Thyroid gland (tissue), 4 donors: ENCODE measurements at regions not wholly inside any gene's neighbourhood (a gene's known extent, or its start where the extent isn't known, plus 50 kb on each side); places are given as distances from the start of the nearest gene placed in this dataset.

Experiments used
- POLR2A ChIP-seq, 2 donors: fragments of 450-650 bp; IDR thresholded peaks; one replicate each; pipeline ENCODE4 v1.6.1; 2017; ENCODE audit warnings: antibody characterized with exemption in 2 of 2, mild to moderate bottlenecking in 2 of 2, moderate library complexity in 1 of 2
- TF ChIP-seq, protein P1 (sequence below), 6 experiments: fragments of 200-600 bp in 3 of 6; fragments of 450-650 bp in 3 of 6; sonication (generic) in 3 of 6; IDR thresholded peaks; one replicate each; pipeline ENCODE4 v1.5.1; 2016 to 2019; ENCODE audit warnings: antibody characterized with exemption in 6 of 6, mild to moderate bottlenecking in 2 of 6, inconsistent platforms in 1 of 6, moderate library complexity in 1 of 6

DNA sequence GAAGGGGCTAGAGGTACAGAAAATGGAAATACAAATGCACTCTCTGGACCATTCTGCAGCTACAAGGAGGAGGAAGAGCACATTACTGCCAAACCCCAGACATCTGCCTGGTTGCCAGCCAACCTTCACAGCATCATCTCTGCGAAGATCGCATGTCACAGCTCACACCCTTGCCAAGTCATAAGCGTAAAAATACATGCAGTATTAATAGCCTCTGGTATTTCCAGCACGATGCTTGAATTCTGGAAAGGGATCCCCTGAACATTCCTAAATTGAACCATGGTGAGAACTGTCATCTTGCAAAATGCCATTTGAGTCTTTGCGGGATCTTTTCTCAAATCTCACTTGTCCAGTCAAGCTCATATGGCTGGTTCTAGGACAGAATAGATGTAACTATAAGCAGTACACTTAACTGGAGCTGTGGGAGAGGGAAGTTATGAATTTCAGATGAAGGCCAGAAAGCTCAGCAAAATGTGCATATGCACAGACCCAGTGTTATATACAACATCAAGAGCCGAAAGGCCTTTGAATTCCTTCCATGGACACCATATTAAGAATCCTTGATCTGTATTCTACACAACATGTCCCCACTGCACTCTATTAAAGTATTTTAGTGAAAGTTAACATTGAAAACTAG is 211.6 kb downstream of the DUSP6 start:
- no peak for TF ChIP-seq POLR2A (IDR thresholded peaks at IDR 0.05)
- TF ChIP-seq, protein P1, sequence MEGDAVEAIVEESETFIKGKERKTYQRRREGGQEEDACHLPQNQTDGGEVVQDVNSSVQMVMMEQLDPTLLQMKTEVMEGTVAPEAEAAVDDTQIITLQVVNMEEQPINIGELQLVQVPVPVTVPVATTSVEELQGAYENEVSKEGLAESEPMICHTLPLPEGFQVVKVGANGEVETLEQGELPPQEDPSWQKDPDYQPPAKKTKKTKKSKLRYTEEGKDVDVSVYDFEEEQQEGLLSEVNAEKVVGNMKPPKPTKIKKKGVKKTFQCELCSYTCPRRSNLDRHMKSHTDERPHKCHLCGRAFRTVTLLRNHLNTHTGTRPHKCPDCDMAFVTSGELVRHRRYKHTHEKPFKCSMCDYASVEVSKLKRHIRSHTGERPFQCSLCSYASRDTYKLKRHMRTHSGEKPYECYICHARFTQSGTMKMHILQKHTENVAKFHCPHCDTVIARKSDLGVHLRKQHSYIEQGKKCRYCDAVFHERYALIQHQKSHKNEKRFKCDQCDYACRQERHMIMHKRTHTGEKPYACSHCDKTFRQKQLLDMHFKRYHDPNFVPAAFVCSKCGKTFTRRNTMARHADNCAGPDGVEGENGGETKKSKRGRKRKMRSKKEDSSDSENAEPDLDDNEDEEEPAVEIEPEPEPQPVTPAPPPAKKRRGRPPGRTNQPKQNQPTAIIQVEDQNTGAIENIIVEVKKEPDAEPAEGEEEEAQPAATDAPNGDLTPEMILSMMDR (IDR thresholded peaks at IDR 0.05) = no peak
